CD8-positive, alpha-beta memory T cell (primary cell): ENCODE measurements at regions not wholly inside any gene's neighbourhood (a gene's known extent, or its start where the extent isn't known, plus 50 kb on each side); places are given as distances from the start of the nearest gene placed in this dataset.
A peak's percentile ranks its signal among the peaks of the same experiment; 100 is the strongest.
"Not testable (repeated sequence)": the region's sequence is repeated elsewhere in the genome, so short reads cannot be mapped to it uniquely, and the experiment has no call there.

Source experiments
- CTCF ChIA-PET: fragments of 350-600 bp; sonication (Branson Sonifier 250); formaldehyde crosslinking; loops from one replicate; lab custom pipeline; 2021; ENCODE audit warnings: antibody characterized with exemption; lab: Charles Lee
- POLR2A ChIA-PET: fragments of 350-600 bp; sonication (Branson Sonifier 250); formaldehyde crosslinking; loops from one replicate; lab custom pipeline; 2021; ENCODE audit warnings: antibody characterized with exemption; lab: Charles Lee
- DNase-seq, 5 donors: peaks; one replicate each; pipeline versions ENCODE4 v3.0.0 to v3.0.0-alpha.2; 2020 to 2022; ENCODE audit warnings: mixed read lengths in 1 of 5
- H3K27ac ChIP-seq: one replicate; pipeline ENCODE4 v1.7.0; 2013; ENCODE audit warnings: low read depth, mild to moderate bottlenecking, low read length, moderate library complexity
- H3K27me3 ChIP-seq: 2 replicates; pipeline ENCODE4 v1.7.0; 2013; ENCODE audit warnings: low read length, mild to moderate bottlenecking; ENCODE audit not compliant: insufficient read depth, poor library complexity, severe bottlenecking
- H3K36me3 ChIP-seq: 2 replicates; pipeline ENCODE4 v1.7.0; 2013; ENCODE audit warnings: mild to moderate bottlenecking, low read length, moderate library complexity; ENCODE audit not compliant: insufficient read depth
- H3K4me1 ChIP-seq: 2 replicates; pipeline ENCODE4 v1.7.0; 2013; ENCODE audit warnings: mild to moderate bottlenecking, low read length, moderate library complexity; ENCODE audit not compliant: insufficient read depth
- H3K4me3 ChIP-seq: 2 replicates; pipeline ENCODE4 v1.7.0; 2013; ENCODE audit warnings: mild to moderate bottlenecking, low read length
- H3K9me3 ChIP-seq: 2 replicates; pipeline ENCODE4 v1.7.0; 2013; ENCODE audit warnings: mild to moderate bottlenecking, low read length
- H3K27ac Mint-ChIP-seq, 8 donors: one replicate each; pipeline ENCODE4 v1.8.0; 2020 to 2021; ENCODE audit warnings: mixed read lengths in 8 of 8, mild to moderate bottlenecking in 6 of 8, inconsistent platforms in 3 of 8, moderate library complexity in 3 of 8
- H3K27me3 Mint-ChIP-seq, 2 donors: one replicate each; pipeline ENCODE4 v1.8.0; 2020 to 2021; ENCODE audit warnings: mixed read lengths in 2 of 2, mild to moderate bottlenecking in 1 of 2, moderate library complexity in 1 of 2
- H3K36me3 Mint-ChIP-seq, 3 donors: one replicate each; pipeline ENCODE4 v1.8.0; 2020 to 2021; ENCODE audit warnings: mixed read lengths in 3 of 3, inconsistent platforms in 1 of 3, mild to moderate bottlenecking in 1 of 3
- H3K4me1 Mint-ChIP-seq, 3 donors: one replicate each; pipeline ENCODE4 v1.8.0; 2020 to 2021; ENCODE audit warnings: mixed read lengths in 3 of 3, inconsistent platforms in 1 of 3, mild to moderate bottlenecking in 1 of 3
- H3K4me3 Mint-ChIP-seq, 7 donors: one replicate each; pipeline ENCODE4 v1.8.0; 2020 to 2021; ENCODE audit warnings: mixed read lengths in 7 of 7, mild to moderate bottlenecking in 6 of 7, moderate library complexity in 4 of 7, inconsistent platforms in 2 of 7
- H3K9me3 Mint-ChIP-seq, 5 donors: one replicate each; pipeline ENCODE4 v1.8.0; 2020 to 2022; ENCODE audit warnings: mixed read lengths in 5 of 5, mild to moderate bottlenecking in 3 of 5, moderate library complexity in 2 of 5, inconsistent platforms in 1 of 5

- H3K27ac ChIP-seq, H3K4me3 ChIP-seq, H3K36me3 Mint-ChIP-seq, H3K4me3 Mint-ChIP-seq, H3K27me3 ChIP-seq, H3K27me3 Mint-ChIP-seq, H3K9me3 Mint-ChIP-seq, CTCF ChIA-PET, H3K9me3 ChIP-seq, POLR2A ChIA-PET, H3K4me1 Mint-ChIP-seq, H3K36me3 ChIP-seq, H3K4me1 ChIP-seq: not testable (repeated sequence)
- peak in 1 of 5 donors; percentile 34 for DNase-seq
- H3K27ac Mint-ChIP-seq = peak overlapping the region in 1 of 8 donors; percentile 68
Observed at GRCh38 chr14:105741707-105742530, 215.5 kb downstream of the TMEM121 start.

- Mint-ChIP-seq H3K4me1 (no peaks in the 10 kb centered on the region), H3K27ac (no peak overlapping the region), H3K4me3 (no peak overlapping the region), H3K9me3 (no peaks in the 10 kb centered on the region), H3K36me3 (no peaks in the 10 kb centered on the region), H3K27me3 (peaks cover 0 to 2% of the 10 kb centered on the region in 2 donors)
- no peaks in the 10 kb centered on the region for H3K27me3 ChIP-seq
- H3K4me1 ChIP-seq = no peaks in the 10 kb centered on the region
- POLR2A ChIA-PET = no interaction called here
- CTCF ChIA-PET = no interaction called here
- no peaks in the 10 kb centered on the region for H3K36me3 ChIP-seq
- H3K4me3 ChIP-seq = no peak overlapping the region
- no peaks in the 10 kb centered on the region for H3K9me3 ChIP-seq
- no peak overlapping the region for H3K27ac ChIP-seq
- peak in 1 of 5 donors; percentile 28 for DNase-seq
Observed at GRCh38 chr14:105742531-105742848, 216.1 kb downstream of the TMEM121 start.

GRCh38 chr14:105742904-105743701 is 216.7 kb downstream of the TMEM121 start:
- H3K4me1 Mint-ChIP-seq, H3K4me1 ChIP-seq, POLR2A ChIA-PET, H3K36me3 ChIP-seq, H3K4me3 Mint-ChIP-seq, H3K36me3 Mint-ChIP-seq, CTCF ChIA-PET, H3K4me3 ChIP-seq, H3K9me3 Mint-ChIP-seq, H3K9me3 ChIP-seq, H3K27me3 Mint-ChIP-seq, H3K27ac ChIP-seq, H3K27me3 ChIP-seq, H3K27ac Mint-ChIP-seq: not testable (repeated sequence)
- peak in 1 of 5 donors; percentile 42 for DNase-seq

GRCh38 chr14:105744213-105744787 is 217.9 kb downstream of the TMEM121 start:
- H3K9me3 Mint-ChIP-seq, H3K36me3 ChIP-seq, H3K4me3 Mint-ChIP-seq, POLR2A ChIA-PET, H3K9me3 ChIP-seq, H3K4me1 Mint-ChIP-seq, H3K27me3 Mint-ChIP-seq, H3K4me1 ChIP-seq, H3K27ac ChIP-seq, CTCF ChIA-PET, H3K4me3 ChIP-seq, H3K27ac Mint-ChIP-seq, H3K27me3 ChIP-seq, H3K36me3 Mint-ChIP-seq: not testable (repeated sequence)
- peak in 1 of 5 donors; percentile 9 for DNase-seq

- ChIA-PET CTCF (no interaction called here), POLR2A (no interaction called here)
- Histone ChIP-seq H3K4me1 (no peaks in the 10 kb centered on the region), H3K27ac (no peak overlapping the region), H3K27me3 (no peaks in the 10 kb centered on the region), H3K9me3 (no peaks in the 10 kb centered on the region), H3K4me3 (no peak overlapping the region), H3K36me3 (no peaks in the 10 kb centered on the region)
- Mint-ChIP-seq H3K4me3 (no peak overlapping the region), H3K27me3 (peaks cover 0 to 2% of the 10 kb centered on the region in 2 donors), H3K9me3 (no peaks in the 10 kb centered on the region), H3K4me1 (no peaks in the 10 kb centered on the region), H3K27ac (no peak overlapping the region), H3K36me3 (no peaks in the 10 kb centered on the region)
- DNase-seq = peak in 1 of 5 donors; percentile 39
Observed at GRCh38 chr14:105745433-105746123, 219.2 kb downstream of the TMEM121 start.

- Mint-ChIP-seq H3K4me3 (no peak overlapping the region), H3K4me1 (no peaks in the 10 kb centered on the region), H3K36me3 (no peaks in the 10 kb centered on the region), H3K27me3 (peaks cover 0 to 2% of the 10 kb centered on the region in 2 donors), H3K27ac (no peak overlapping the region), H3K9me3 (no peaks in the 10 kb centered on the region)
- H3K36me3 ChIP-seq = no peaks in the 10 kb centered on the region
- peak in 1 of 5 donors; percentile 32 for DNase-seq
- H3K4me1 ChIP-seq = no peaks in the 10 kb centered on the region
- H3K27me3 ChIP-seq = no peaks in the 10 kb centered on the region
- POLR2A ChIA-PET = no interaction called here
- H3K9me3 ChIP-seq = no peaks in the 10 kb centered on the region
- no peak overlapping the region for H3K4me3 ChIP-seq
- H3K27ac ChIP-seq = no peak overlapping the region
- CTCF ChIA-PET = no interaction called here
Observed at GRCh38 chr14:105746124-105746514, 219.7 kb downstream of the TMEM121 start.

- H3K9me3 ChIP-seq, H3K9me3 Mint-ChIP-seq, H3K27ac Mint-ChIP-seq, CTCF ChIA-PET, H3K27me3 ChIP-seq, H3K27ac ChIP-seq, H3K36me3 ChIP-seq, H3K4me1 ChIP-seq, H3K4me3 ChIP-seq, H3K27me3 Mint-ChIP-seq, H3K4me1 Mint-ChIP-seq, H3K36me3 Mint-ChIP-seq, H3K4me3 Mint-ChIP-seq, POLR2A ChIA-PET: not testable (repeated sequence)
- DNase-seq = peak in 1 of 5 donors; percentile 17
Observed at GRCh38 chr14:105746800-105747502, 220.6 kb downstream of the TMEM121 start.
